IMR-90 (cell line): ENCODE measurements at regions not wholly inside any gene's neighbourhood (a gene's known extent, or its start where the extent isn't known, plus 50 kb on each side); places are given as distances from the start of the nearest gene placed in this dataset.

ENCODE experiments used
- CEBPB ChIP-seq: IDR thresholded peaks from 2 replicates; pipeline ENCODE4 v1.6.1; 2012; ENCODE audit warnings: low read depth, low read length, improper control_type of control experiment
- CHD1 ChIP-seq: IDR thresholded peaks from 2 replicates; pipeline ENCODE4 v1.6.1; 2012; ENCODE audit warnings: low read depth, low read length, improper control_type of control experiment
- FOS ChIP-seq: fragments of 150-350 bp; IDR thresholded peaks from 2 replicates; pipeline ENCODE4 v1.6.1; 2016; ENCODE audit warnings: low read depth, low read length
- MAFK ChIP-seq: IDR thresholded peaks from 2 replicates; pipeline ENCODE4 v1.6.1; 2012; ENCODE audit warnings: low read depth, low read length, improper control_type of control experiment
- MXI1 ChIP-seq: IDR thresholded peaks from 2 replicates; pipeline ENCODE4 v1.6.1; 2012; ENCODE audit warnings: low read depth, mild to moderate bottlenecking, low read length, moderate library complexity, borderline replicate concordance
- POLR2A ChIP-seq: IDR thresholded peaks from 2 replicates; pipeline ENCODE4 v1.6.1; 2012; ENCODE audit warnings: mild to moderate bottlenecking, low read depth, low read length
- RAD21 ChIP-seq: IDR thresholded peaks from 2 replicates; pipeline ENCODE4 v1.6.1; 2012; ENCODE audit warnings: low read length, improper control_type of control experiment
- RCOR1 ChIP-seq: IDR thresholded peaks from 2 replicates; pipeline ENCODE4 v1.6.1; 2012; ENCODE audit warnings: mild to moderate bottlenecking, low read length, improper control_type of control experiment; ENCODE audit not compliant: insufficient replicate concordance
- RFX5 ChIP-seq: IDR thresholded peaks from 2 replicates; pipeline ENCODE4 v1.8.0; 2012; ENCODE audit warnings: low read depth, mild to moderate bottlenecking, low read length, moderate library complexity
- SMC3 ChIP-seq: fragments of 150-350 bp; IDR thresholded peaks from 2 replicates; pipeline ENCODE4 v1.6.1; 2016; ENCODE audit warnings: low read depth, mild to moderate bottlenecking, antibody characterized with exemption, low read length, moderate library complexity
- TF ChIP-seq, protein P1 (sequence below): conservative IDR thresholded peaks from 2 replicates; pipeline ENCODE4 v1.5.1; 2012; ENCODE audit warnings: mild to moderate bottlenecking, low read depth, low read length, improper control_type of control experiment
- TF ChIP-seq, protein P2 (sequence below): fragments of 150-350 bp; IDR thresholded peaks from 2 replicates; pipeline ENCODE4 v1.6.1; 2017; ENCODE audit warnings: mild to moderate bottlenecking, antibody characterized with exemption, low read length, low read depth

GRCh38 chr11:115982666-115983065 is 478.5 kb upstream of the CADM1 start:
- TF ChIP-seq POLR2A (no peak), CHD1 (no peak), RAD21 (no peak), RCOR1 (no peak), MAFK (no peak), SMC3 (no peak), MXI1 (no peak), FOS (no peak), RFX5 (no peak), CEBPB (no peak)
- TF ChIP-seq, protein P1, sequence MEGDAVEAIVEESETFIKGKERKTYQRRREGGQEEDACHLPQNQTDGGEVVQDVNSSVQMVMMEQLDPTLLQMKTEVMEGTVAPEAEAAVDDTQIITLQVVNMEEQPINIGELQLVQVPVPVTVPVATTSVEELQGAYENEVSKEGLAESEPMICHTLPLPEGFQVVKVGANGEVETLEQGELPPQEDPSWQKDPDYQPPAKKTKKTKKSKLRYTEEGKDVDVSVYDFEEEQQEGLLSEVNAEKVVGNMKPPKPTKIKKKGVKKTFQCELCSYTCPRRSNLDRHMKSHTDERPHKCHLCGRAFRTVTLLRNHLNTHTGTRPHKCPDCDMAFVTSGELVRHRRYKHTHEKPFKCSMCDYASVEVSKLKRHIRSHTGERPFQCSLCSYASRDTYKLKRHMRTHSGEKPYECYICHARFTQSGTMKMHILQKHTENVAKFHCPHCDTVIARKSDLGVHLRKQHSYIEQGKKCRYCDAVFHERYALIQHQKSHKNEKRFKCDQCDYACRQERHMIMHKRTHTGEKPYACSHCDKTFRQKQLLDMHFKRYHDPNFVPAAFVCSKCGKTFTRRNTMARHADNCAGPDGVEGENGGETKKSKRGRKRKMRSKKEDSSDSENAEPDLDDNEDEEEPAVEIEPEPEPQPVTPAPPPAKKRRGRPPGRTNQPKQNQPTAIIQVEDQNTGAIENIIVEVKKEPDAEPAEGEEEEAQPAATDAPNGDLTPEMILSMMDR: no peak
- TF ChIP-seq, protein P2, sequence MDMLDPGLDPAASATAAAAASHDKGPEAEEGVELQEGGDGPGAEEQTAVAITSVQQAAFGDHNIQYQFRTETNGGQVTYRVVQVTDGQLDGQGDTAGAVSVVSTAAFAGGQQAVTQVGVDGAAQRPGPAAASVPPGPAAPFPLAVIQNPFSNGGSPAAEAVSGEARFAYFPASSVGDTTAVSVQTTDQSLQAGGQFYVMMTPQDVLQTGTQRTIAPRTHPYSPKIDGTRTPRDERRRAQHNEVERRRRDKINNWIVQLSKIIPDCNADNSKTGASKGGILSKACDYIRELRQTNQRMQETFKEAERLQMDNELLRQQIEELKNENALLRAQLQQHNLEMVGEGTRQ: no peak
